NCI-H2196 (cell line): ENCODE measurements at regions not wholly inside any gene's neighbourhood (a gene's known extent, or its start where the extent isn't known, plus 50 kb on each side); places are given as distances from the start of the nearest gene placed in this dataset.
"Not testable (repeated sequence)": the region's sequence is repeated elsewhere in the genome, so short reads cannot be mapped to it uniquely, and the experiment has no call there.

ENCODE experiments used
- DNase-seq: peaks from one replicate; lab custom pipeline; 2025; ENCODE audit not compliant: unreplicated experiment; lab: John Stamatoyannopoulos, UW

DNA sequence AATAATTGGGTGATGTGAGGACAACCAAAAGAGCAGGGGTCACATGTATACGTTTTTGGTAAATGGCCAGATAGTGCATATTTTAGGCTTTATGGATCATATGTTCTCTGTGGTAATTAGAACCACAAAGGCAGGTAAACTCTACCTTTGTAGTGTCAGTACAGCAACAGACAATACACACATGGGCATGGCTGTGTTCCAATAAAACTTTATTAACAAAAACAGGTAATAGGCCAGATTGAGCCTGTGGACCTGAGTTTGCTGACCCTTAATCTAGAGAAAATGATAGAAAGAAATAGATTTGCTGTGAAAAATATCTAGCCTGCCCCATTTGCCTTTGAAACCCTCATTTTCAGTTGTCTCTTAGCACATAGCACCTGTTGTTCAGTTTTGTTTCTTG lies 177.2 kb upstream of the CXCR4 start:
- DNase-seq = no peak

DNA sequence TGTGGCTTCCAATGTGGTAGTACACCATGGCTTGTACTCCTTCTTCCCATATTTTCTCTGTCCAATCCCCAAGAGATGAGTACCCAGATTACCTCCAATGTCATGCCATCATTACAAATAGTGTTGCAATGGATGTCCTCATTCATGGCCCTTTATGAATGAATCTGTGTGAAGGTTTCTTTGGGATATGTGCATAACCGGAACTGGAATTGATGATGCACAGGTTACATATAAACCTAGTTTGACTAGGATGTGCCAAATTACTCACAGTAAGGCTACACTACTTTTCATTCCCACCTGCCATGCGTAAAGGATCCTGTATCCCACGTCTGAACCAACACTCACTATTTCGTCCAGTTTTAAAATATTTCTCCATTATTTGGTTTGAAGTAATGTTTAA lies 173.9 kb upstream of the CXCR4 start:
- DNase-seq = no peak

DNA sequence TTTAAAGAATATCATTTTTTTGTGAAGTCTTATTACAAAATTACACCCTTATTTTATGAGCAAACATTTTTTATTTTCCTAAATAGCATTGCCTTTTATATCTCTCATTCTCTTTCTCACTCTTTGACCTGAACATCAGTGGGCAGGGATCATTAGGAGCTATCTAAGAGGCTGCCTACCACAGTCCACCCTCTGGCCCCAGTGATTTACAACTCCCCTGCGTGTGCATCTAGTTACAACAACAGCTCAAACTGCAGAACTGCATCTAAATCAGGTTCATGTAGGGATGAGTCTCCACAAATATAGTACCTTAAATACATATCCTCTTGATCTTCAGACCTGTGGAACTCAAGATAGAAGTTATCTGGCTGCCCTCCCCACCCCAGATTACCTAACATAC lies 172.4 kb upstream of the CXCR4 start:
- no peak for DNase-seq

DNA sequence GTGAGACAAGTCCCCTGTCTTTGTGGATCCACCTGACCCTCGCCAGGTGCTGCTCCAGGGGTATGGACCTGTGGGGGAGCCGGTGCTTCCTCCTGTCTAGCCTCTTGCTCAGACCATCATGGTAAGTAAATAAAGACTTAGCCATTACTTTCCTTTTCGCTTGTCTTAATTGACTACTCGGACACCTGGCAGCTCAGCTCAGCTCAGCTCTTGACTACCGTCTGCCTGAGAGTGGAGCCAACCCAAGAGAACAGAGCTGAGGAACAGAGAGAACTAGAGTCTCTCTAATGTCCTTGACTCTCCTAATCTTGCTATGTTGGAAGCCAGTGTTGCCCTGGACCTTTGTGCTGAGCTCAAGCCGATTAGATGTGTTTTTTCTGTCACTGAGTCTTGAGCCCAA lies 170.3 kb upstream of the CXCR4 start:
- DNase-seq = no peak

DNA sequence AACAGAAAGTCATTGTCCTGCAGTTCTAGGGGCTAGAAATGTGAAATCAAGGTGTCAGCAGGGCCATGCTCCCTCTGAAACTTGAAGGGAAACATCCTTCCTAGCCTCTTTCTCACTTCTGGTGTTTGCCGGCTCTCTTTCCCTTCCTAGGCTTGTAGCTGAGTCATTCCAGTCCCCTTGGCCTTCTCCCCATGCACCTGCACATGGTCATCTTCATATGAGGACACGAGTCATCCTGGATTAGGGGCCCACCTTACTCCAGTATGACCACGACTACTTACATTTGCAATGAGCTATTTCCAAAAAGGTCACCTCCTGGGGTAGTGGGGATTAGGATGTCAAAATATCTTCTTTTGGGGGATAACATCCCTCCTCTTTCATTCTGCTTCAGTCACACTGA lies 168.5 kb upstream of the CXCR4 start:
- no peak for DNase-seq

DNA sequence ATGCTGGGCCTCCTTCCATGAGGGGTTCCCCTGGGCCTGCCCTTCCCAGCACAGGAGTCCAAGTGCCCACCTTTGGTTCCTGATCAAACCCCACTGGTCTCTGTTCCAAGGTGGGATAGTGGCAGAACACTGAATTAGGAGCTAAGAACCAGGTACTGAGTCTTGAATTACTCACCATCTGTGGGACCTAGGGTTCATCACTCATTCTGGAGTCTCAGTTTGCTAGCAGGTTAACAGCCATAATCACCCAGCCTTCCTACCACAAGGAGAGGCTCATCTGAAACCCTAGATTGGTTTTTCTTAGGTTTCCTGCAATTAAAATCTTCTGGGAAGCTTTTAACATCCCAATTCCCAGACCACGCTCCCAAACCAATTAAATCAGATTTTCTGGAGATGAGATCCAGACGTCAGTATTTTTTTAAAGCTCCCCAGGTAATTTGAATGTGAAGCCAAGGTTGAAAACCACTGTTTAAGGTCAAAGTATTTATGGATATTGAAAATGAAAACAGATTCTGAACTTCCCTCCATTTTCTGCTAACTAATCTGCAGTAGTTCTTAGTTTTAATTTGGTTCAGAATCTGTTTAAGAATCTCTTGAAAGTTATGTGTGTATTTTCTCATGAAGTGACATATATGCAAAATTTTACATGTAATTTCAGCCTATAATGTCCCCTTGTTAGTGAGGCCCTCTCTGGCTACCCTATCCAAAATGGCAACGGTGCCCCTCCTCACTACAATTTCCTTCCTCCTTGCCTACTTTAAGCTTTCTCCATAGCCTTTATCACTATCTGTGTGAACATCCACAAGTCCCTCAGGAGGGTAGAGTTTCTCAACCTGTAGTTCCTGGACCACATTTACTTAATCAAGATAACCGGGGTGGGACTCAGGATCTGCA lies 166.5 kb upstream of the CXCR4 start:
- DNase-seq = no peak

DNA sequence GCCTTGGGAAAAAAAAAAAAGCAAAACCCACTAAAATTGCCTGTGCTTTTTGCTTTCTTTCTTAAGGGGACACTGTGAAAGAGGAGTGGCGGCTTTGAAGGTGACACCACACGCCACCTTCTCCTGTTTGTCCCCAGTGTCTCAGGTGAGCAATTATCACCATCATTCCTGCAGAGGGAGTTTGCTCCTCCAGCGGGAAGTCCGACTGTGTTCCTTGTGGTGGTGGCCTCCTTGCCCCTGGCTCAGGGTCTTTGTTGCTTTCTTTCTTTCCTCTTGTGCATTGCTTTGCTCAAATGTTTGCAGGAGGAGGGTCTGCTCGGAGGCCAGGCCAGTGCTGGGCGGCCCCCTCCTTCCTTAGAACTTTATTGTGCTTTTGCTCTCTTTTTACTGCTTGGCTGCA lies 164.3 kb upstream of the CXCR4 start:
- DNase-seq = no peak

DNA sequence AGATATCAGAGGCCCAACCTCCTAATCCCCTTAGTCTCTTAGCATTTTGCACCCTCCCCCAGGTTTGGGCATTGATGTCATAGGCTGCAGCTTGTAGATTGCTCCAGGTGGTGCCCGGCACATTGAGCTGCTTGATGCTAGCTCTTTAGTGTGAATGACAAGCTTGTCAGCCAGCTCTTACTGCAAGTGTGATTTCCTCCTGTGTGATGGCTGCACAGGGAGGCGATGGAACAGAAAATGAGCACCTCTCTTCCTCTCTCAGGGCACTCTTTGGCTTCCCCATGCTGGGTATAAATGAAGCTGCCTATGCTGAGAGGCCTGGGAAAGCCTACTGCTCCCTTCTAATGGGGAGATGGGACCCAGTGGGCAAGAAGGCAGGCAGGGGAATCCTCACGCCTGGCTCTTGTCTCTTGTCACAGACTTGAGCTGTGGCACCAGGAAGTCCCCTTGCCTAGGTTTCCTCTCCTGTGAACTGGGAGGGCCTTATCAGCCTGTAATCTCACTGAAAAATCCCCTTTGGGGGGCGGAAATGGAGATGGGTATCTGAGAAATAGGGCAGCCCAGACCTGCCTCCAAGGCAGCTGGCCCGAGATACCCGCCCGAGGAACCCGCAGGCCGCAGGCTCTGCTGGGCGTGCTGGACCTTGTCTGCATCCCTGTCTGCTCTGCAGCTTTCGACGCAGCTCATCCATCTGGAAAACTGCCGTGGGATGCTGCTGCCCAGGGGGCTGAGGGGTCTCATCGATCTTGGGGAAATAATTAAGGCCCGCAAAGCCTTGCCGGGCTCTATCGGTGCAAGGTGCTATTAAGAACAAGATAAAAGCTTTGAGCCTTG lies 163.5 kb upstream of the CXCR4 start:
- DNase-seq = no peak

DNA sequence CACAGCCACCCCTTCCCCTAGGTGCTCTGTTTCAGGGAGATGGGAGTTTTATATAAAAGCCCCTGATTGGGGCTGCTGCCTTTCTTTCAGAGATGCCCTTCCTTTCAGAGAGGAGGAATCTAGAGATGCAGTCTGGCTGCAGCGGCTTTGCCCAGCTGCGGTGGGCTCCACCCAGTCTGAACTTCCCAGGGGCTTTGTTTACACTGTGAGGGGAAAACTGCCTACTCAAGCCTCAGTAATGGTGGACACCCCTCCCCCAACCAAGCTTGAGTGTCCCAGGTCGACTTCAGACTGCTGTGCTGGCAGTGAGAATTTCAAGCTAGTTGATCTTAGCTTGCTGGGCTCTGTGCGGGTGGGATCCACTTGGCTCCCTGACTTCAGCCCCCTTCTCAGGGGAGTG lies 148.4 kb upstream of the CXCR4 start:
- DNase-seq = not testable (repeated sequence)

DNA sequence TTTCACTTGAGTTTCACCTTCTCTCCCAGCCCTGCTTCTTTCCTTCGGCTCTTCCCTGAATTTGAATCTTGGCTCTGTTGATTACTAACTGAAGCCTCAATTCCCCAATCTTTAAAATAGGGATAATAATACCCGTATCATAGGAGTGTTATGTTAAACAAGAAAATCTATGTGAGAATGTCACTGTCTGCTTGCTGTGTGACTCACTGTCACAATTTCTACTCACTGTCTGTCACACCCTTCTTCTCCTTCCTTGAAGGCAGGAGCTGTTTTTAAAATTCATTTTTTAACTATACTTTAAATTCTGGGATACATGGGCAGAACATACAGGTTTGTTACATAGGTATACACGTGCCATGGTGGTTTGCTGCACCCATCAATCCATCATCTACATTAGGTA lies 141.6 kb upstream of the CXCR4 start:
- no peak for DNase-seq

DNA sequence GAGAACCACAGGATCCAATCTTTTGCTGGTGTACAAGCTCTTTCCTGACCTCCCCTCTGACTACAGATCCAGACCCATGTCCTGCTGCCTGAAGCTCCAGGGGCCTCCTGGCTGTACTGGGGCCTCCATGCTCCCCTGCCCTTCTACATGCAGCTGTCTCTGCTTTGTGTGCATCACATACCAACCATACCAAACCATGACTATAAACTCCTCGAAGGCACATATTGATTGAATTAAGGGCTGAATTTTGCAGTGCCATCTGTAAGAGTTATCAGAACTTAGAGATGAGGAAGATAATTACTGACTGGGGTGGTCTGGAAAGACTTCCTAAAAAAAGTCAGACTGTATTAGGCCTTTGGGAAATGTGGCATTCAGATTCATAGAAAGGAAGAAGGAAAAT lies 139.9 kb upstream of the CXCR4 start:
- no peak for DNase-seq

DNA sequence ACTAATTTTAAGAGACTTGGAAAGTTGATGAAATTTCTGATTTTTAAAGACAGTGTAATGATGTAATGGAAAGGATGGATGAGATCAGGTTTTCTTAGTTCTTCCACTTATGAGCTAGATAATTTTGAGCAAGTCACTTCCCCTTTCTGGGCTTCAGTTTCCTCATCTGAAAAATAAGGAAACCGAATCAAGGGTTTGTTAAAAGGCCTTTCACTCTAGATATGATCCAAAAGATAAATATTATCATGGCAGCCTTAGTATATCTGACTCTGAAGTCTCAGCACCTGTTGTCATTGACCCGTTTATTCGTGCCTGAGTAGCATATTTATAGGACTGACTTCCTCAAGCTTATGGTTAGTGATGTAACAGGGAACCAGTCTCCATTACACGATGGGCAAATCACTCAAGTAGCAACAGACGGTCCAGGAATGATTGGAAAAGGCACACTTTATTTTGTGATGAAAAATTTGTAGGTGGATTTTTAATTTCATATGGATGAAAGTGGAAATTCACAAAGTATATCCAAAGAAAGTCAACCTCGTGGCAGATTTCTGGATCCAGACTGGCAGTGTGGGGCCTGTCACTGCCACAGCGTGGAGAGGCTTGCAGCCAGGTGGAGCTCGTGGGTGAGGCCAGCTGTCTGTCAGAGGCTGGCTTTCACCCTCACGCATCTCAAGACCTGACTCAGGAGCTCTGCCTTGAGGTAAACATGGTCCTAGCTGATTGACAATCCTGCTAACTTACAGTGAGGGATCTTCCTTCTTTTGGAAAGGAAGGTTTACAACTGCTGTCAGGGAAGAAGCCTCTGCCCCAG lies 137.9 kb upstream of the CXCR4 start:
- DNase-seq = no peak

DNA sequence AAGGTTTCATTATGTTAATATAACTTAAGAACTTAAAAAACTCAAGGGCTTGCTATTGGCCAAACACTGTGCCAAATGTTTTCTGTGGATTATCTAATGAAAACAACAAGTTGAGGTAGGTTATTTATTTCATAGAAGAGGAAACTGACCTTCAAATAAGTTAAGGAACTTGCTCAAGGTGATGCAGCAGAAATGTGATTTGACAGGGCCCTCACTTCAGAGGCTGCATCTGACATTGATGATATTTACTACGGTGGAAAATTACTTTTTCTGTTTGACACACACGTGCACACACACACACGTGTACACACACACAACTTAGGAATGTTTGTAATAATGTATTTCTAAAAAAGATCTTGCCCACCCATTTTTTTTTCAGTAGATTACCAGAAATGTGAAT lies 137.2 kb upstream of the CXCR4 start:
- DNase-seq = no peak

DNA sequence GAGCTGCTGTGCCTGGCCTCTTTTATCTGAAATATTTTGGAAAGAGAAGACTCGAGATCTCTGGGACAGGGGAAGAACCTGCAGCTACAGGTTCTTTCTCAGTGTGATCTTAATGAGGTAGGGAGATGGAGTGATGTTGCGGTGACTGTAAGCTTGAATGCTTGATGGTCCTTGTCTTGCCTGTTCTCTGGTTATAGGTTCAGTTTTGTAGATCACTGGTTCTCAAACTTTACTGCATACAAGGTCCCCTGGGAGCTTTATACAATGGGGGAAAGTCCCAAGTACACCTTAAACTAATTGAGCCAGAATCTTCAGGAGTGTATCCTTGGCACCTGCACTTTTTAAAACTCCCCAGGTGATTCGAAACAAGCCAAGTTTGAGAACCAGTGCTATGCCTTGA lies 136.7 kb upstream of the CXCR4 start:
- DNase-seq = no peak

DNA sequence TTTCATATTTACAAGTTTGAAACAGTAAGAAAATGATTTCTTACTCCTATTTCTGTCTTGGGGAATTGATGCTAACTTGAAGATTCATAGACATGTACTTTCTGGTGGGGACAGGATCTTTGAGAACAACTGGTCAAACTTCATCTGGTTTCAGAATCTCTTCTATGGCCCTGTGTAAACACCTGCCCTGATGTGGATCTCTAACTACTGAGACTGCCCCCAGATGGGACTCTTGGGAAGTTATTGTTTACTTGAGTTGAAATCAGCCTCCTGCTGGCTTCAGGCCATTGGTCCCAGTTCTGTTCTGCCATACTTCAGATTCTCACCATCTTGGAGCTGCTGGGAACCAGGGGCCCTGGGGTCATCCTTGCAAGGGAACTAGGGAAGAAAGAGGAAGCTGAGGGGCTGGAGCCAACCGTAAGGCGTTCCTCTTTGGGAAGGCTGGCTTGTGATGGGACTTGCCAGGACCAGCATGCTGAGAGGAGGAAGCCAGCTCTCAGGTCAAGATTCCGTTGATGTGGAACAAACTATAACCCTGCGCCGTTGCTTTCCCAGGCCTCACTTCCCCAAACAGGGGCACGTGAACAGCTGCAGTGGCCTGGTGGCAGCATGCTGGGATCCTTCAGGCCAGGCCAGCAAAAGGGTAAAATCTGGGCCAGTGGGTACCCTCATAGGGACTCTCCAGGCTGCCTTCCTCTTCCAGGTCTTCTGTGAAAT lies 135.5 kb upstream of the CXCR4 start:
- no peak for DNase-seq

DNA sequence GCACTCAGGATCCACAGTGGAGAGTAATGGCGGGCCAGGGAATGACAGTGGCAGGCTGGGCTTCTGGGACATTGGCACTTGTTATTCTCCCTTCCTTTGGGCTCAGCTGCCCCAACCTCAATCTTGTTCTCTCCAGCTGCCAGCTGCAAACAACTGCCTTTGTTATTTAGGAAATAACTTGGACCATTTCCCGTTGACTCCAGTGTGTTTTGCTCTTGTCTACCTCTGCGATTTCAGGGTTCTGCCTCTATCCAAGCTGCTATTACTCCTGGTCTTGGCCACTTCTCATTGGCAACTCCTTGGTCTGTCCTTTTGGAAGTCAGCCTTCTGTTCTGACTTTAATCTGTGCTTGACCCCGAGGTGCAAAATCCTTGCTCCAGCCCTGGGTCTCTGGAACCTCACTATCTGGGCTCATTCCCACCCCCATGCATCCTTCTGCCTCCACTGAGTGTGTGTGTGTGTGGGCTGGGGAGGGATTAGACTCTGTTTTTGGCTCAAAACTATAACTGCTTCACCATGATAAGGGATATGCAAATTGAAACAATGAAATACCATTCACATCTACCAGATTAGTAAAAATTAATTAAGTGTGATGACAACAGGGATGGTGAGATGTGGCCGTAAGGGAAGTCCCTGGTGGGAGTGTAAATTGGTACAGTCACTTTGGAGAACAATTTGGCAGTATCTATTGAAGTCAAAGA lies 134.1 kb upstream of the CXCR4 start:
- no peak for DNase-seq

DNA sequence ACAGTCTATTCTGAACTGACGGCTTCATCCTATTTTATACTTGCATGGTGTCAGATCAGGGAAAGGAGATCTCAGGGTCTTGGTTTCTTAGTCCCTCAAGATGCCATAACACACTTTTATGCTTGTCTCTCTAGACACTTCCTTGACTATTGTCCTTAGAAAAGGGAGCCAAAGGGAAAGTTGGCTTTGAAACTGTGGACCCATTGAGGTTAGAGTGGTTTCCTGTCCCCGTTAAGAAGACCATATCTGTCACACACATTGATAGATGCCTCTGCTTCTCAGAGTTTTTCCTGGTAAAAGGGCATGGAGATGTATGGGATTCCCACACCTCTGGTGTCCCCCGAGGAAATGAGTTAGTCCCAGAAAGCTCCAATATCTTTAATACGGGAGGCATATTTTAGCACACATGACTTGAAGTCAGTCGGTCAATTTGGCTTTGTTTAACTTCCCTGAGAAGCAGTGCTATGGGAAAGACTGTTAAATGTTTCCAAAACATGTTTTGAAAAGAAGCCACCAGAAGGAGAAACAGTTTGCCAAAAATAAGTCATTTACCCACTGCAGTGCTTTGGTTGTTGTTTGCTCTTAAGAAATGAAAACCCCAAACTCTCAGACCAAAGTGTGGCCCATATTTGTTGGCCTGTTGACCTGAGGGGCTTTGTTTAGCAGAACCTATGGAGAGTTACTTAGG lies 133.4 kb upstream of the CXCR4 start:
- DNase-seq = no peak

DNA sequence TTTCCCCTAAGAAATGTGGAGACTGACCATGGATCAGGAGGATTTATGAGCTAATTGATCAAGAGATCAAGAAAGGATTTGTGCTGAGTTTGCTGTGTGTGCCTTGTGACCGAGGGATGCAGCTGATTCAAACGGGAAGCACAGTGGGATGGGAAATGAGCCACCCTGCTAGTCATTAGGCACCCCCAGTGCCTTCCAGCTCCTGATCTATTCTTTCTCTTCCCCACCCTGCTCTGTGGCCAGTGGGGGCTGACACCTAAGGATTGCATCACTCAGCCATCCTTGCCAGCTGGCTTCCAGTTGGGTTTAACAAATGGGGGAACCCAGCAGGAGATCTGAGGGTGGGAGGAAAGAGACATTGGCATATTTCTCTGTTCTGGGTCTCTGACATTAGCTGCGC lies 132.2 kb upstream of the CXCR4 start:
- DNase-seq = no peak

DNA sequence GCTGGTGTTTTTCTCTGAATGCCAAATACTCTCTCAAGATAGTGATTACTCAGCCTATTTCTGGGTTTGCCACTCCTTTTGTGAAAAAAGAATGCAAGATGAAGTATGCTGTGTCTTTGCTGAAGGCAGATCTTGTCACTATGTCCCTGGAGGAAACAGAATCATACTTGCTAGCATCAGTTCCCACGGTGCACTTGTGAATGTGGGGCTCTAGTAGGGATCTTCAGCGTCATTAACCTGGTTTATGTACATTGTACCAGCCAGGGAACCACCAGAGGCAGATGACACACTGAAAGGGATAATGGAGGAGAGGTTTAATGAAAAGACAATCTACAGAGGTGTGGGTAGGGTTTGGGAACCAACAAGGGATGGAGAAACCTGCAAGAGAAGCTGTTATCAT lies 131.0 kb upstream of the CXCR4 start:
- no peak for DNase-seq

DNA sequence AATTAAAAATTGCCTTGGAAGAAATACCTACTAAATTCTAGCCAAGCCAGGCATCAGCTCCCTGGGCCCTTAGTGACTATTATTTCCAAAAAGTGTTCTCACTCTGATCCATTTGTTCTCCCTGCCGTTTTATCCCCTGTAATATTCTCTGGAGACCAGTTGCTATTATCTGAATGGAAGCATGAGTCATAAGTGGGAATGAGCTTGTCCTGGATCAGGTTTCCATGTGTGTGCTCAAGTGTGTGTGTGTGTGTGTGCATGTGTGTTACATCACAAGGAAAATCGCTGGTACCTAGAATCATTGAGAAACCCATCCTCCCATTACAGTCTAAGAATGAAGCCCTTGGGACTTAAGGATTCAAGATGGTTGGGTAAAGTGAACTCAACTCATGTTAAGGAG lies 130.3 kb upstream of the CXCR4 start:
- DNase-seq = no peak
